MG63 (cell line): ENCODE measurements at regions not wholly inside any gene's neighbourhood (a gene's known extent, or its start where the extent isn't known, plus 50 kb on each side); places are given as distances from the start of the nearest gene placed in this dataset.

Experiments used
- DNase-seq: peaks from one replicate; pipeline ENCODE4 v3.0.0-alpha.2; 2020
- H3K27me3 ChIP-seq: fragments of 250-450 bp; sonication (Bioruptor Pico); 2 replicates; pipeline ENCODE4 v1.5.1; 2020; ENCODE audit warnings: mild to moderate bottlenecking, moderate library complexity
- H3K36me3 ChIP-seq: fragments of 250-450 bp; sonication (Bioruptor Pico); 2 replicates; pipeline ENCODE4 v1.5.1; 2020; ENCODE audit warnings: mild to moderate bottlenecking, moderate library complexity
- H3K4me3 ChIP-seq: fragments of 250-450 bp; sonication (Bioruptor Pico); 2 replicates; pipeline ENCODE4 v1.5.1; 2020; ENCODE audit warnings: mild to moderate bottlenecking, moderate library complexity
- H3K9me3 ChIP-seq: fragments of 250-450 bp; sonication (Bioruptor Pico); 2 replicates; pipeline ENCODE4 v1.5.1; 2020; ENCODE audit warnings: mild to moderate bottlenecking, moderate library complexity

GRCh38 chr11:111021131-111021530 is 224.4 kb upstream of the POU2AF2 start:
- DNase-seq, result peak; percentile 17
- H3K9me3 ChIP-seq, result no peaks in the 10 kb centered on the region
- H3K4me3 ChIP-seq, result no peak overlapping the region
- H3K36me3 ChIP-seq, result no peaks in the 10 kb centered on the region
- no peaks in the 10 kb centered on the region; the same call in none of the 2 replicates for H3K27me3 ChIP-seq

GRCh38 chr11:111019871-111020670 is 225.5 kb upstream of the POU2AF2 start:
- Histone ChIP-seq H3K9me3 (no peaks in the 10 kb centered on the region), H3K27me3 (no peaks in the 10 kb centered on the region; the same call in none of the 2 replicates), H3K36me3 (no peaks in the 10 kb centered on the region), H3K4me3 (no peak overlapping the region)
- DNase-seq, result no peak

GRCh38 chr11:111019451-111019850 is 226.1 kb upstream of the POU2AF2 start:
- no peaks in the 10 kb centered on the region; the same call in 1 of the 2 replicates for H3K27me3 ChIP-seq
- H3K4me3 ChIP-seq, result no peak overlapping the region
- H3K9me3 ChIP-seq, result no peaks in the 10 kb centered on the region
- DNase-seq, result no peak
- H3K36me3 ChIP-seq, result no peaks in the 10 kb centered on the region

GRCh38 chr11:111018566-111018965 is 227.0 kb upstream of the POU2AF2 start:
- DNase-seq, result no peak

GRCh38 chr11:111012491-111012890 is 233.0 kb upstream of the POU2AF2 start:
- no peaks in the 10 kb centered on the region; the same call in 1 of the 2 replicates for H3K27me3 ChIP-seq

More at GRCh38 chr11:111018566-111018965, 227.0 kb upstream of the POU2AF2 start:
- Histone ChIP-seq H3K27me3 (no peaks in the 10 kb centered on the region; the same call in 1 of the 2 replicates), H3K4me3 (no peak overlapping the region), H3K36me3 (no peaks in the 10 kb centered on the region), H3K9me3 (no peaks in the 10 kb centered on the region)

DNA sequence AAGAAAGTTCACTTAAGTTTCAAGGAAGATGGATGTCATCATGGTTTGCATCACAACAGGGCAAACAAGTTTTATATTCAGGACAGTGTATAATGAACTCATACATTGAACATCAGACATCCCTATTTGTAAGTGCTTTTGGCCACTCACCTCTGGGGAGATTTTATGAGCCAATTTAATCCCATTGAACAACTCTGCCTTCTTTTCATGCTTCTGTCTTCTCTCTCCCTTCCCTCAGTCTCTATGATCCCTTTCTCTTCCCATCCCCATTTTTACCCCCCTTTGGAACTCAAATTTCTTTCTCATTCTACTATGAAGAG is 234.3 kb upstream of the POU2AF2 start:
- H3K36me3 ChIP-seq, result no peaks in the 10 kb centered on the region
- no peaks in the 10 kb centered on the region; the same call in 1 of the 2 replicates for H3K27me3 ChIP-seq
- DNase-seq, result no peak
- H3K9me3 ChIP-seq, result no peaks in the 10 kb centered on the region
- no peak overlapping the region for H3K4me3 ChIP-seq

More at GRCh38 chr11:111012491-111012890, 233.0 kb upstream of the POU2AF2 start:
- Histone ChIP-seq H3K9me3 (no peaks in the 10 kb centered on the region), H3K36me3 (no peaks in the 10 kb centered on the region), H3K4me3 (no peak overlapping the region)
- no peak for DNase-seq

- no peak for DNase-seq
- H3K27me3 ChIP-seq, result no peaks in the 10 kb centered on the region; the same call in 1 of the 2 replicates
- no peaks in the 10 kb centered on the region for H3K36me3 ChIP-seq
- no peak overlapping the region for H3K4me3 ChIP-seq
- H3K9me3 ChIP-seq, result no peaks in the 10 kb centered on the region
Observed at GRCh38 chr11:111010391-111011274, 234.9 kb upstream of the POU2AF2 start.

DNA sequence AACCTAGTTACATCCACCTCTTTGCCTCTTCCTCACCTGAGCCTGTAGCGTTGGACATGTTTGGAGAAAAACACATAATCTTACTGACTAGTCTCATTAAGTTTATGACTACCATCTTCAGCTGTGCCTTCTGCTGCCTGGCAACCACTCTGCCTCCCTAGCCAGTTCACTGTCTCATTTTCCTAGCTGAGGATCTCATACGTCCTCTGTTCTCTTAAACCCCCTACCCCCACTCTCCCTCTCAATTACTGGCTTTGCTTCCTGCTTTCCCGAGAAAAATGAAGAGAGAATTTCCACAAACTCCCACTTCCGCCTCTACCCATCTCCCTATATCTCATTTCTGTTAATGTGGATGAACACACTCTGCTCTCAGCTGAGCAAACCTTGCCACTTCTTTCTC is 239.3 kb upstream of the POU2AF2 start:
- no peaks in the 10 kb centered on the region for H3K9me3 ChIP-seq
- no peak overlapping the region for H3K4me3 ChIP-seq
- no peaks in the 10 kb centered on the region for H3K36me3 ChIP-seq
- H3K27me3 ChIP-seq, result no peaks in the 10 kb centered on the region
- no peak for DNase-seq

DNA sequence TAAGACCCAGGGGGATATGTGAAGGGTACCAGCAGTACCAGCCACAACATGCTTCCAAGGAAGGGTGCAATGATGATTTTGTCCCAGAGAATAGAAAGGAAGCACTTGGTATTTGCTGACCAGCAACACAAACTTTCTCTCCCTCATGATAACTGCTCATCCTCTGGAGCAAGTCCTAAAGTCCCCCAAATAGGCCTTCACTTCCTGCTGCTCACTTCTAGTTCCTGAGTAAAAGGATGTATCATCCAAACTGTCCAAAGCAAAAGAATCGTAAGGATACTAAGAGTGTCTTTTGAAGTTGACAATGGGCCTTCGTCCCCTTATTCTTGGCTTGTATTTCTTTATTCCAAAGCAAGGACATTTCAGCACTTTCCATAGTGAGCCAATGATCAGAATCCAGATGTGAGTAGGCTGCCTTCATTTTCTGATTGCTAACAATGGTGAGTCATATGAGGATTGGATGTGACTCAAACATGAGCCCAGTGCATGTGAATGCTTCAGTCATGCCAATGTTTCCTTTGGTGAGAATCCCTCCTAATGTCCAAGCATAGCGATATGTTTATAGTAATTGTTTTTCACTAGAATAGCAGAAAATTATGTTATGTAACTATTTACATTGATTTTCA is 243.4 kb upstream of the POU2AF2 start:
- Histone ChIP-seq H3K4me3 (no peak overlapping the region), H3K9me3 (no peaks in the 10 kb centered on the region), H3K36me3 (no peaks in the 10 kb centered on the region), H3K27me3 (no peaks in the 10 kb centered on the region)
- peak; percentile 50 for DNase-seq

GRCh38 chr11:111001081-111001430 is 244.5 kb upstream of the POU2AF2 start:
- Histone ChIP-seq H3K36me3 (no peaks in the 10 kb centered on the region), H3K27me3 (no peaks in the 10 kb centered on the region), H3K4me3 (no peak overlapping the region), H3K9me3 (no peaks in the 10 kb centered on the region)
- DNase-seq, result peak; percentile 59

GRCh38 chr11:111000400-111001080 is 245.0 kb upstream of the POU2AF2 start:
- DNase-seq, result peak; percentile 36
- Histone ChIP-seq H3K4me3 (no peak overlapping the region), H3K36me3 (no peaks in the 10 kb centered on the region), H3K27me3 (no peaks in the 10 kb centered on the region), H3K9me3 (no peaks in the 10 kb centered on the region)

GRCh38 chr11:110992481-110992880 is 253.0 kb upstream of the POU2AF2 start:
- DNase-seq, result no peak
- no peaks in the 10 kb centered on the region for H3K27me3 ChIP-seq
- H3K4me3 ChIP-seq, result no peak overlapping the region

DNA sequence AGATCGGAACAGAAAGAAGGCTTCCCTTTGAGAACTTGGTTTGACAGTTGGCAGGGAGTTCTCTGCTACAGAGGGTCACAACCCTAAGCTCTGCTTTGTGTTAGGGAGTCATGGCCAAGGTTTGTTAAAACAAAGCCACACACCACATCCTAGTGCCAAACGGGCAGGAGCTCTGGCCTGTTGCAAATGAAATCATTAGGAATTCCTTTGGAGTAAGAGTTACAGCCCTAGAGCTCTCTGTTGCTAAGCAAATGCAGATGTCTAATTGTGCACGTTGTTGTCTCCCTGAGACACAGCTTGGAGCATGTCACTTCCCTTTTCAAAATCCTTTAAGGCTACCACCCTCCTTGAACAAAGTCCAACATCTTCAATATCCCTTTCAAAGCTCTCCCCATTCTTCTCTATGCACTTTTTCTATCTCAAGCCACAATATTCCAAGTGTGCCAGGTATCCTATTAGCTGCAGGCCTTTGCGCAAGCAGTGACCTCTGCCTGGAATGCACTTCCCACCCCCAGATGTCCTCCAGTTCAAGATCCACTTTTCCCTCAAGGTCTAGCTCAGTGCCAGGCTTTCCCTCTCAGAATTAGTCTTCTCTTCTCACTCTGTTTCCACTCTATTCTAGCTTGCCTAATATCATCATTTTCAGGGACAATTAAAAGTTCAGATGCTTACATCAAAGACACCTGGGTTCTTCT is 253.7 kb upstream of the POU2AF2 start:
- Histone ChIP-seq H3K36me3 (no peaks in the 10 kb centered on the region), H3K27me3 (no peaks in the 10 kb centered on the region), H3K9me3 (no peaks in the 10 kb centered on the region), H3K4me3 (no peak overlapping the region)
- DNase-seq, result peak; percentile 44

More at GRCh38 chr11:110992481-110992880, 253.0 kb upstream of the POU2AF2 start:
- H3K9me3 ChIP-seq, result no peaks in the 10 kb centered on the region
- H3K36me3 ChIP-seq, result no peaks in the 10 kb centered on the region

DNA sequence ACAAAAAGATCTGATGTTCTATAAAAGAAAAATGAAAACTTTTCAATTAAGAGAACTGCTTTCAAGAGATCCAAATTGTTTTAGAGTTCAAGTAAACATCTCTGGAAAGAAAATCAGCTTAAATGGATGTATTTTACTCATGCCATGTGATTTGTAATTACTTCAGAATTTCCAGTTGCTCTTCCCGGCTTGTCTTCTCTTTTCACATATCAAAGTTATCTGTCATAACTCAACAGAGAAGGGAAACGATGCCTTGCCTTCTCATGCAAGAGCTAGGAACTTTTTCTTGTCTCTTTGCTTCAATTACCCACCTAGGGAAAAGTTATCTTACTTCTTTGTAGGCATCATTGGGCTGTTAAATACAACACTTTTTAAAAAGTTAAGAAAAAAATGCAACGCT is 255.2 kb upstream of the POU2AF2 start:
- Histone ChIP-seq H3K36me3 (no peaks in the 10 kb centered on the region), H3K27me3 (no peaks in the 10 kb centered on the region), H3K4me3 (no peak overlapping the region), H3K9me3 (no peaks in the 10 kb centered on the region)
- no peak for DNase-seq

GRCh38 chr11:110989428-110990133 is 255.9 kb upstream of the POU2AF2 start:
- no peak for DNase-seq
- H3K9me3 ChIP-seq, result no peaks in the 10 kb centered on the region
- no peaks in the 10 kb centered on the region for H3K27me3 ChIP-seq
- H3K36me3 ChIP-seq, result no peaks in the 10 kb centered on the region
- H3K4me3 ChIP-seq, result no peak overlapping the region
